ENCODE measurements at regions not wholly inside any gene's neighbourhood (a gene's known extent, or its start where the extent isn't known, plus 50 kb on each side); places are given as distances from the start of the nearest gene placed in this dataset.
A peak's percentile ranks its signal among the peaks of the same experiment; 100 is the strongest.

GRCh38 chr6:18044108-18044783 is 56.8 kb upstream of the KIF13A start:
- peaks cover 0 to 2% of the 10 kb centered on the region in 2 experiments; a peak in 1 of 5 replicates for H3K9me3 Mint-ChIP-seq
- H3K27me3 Mint-ChIP-seq (ENCODE audit: low read depth), result no peaks in the 10 kb centered on the region
- Histone ChIP-seq H3K9ac (ENCODE audit: extremely low read depth, insufficient read length, low read length) (no peak overlapping the region), H3K4me2 (ENCODE audit: insufficient read depth, insufficient read length, low read length) (no peak overlapping the region), H3K23me2 (ENCODE audit: insufficient read length, low read depth, low read length, poor library complexity, severe bottlenecking) (no peaks in the 10 kb centered on the region), H4K8ac (replicated peaks; ENCODE audit: insufficient read length, low read depth, low read length) (no peak overlapping the region), H3K18ac (ENCODE audit: insufficient read length, low read depth, low read length) (no peak overlapping the region), H2BK5ac (ENCODE audit: insufficient read length, low read length) (no peak overlapping the region), H3K4me1 (ENCODE audit: insufficient read depth, low read length) (no peaks in the 10 kb centered on the region; the same call in 1 of the 2 replicates), H4K91ac (ENCODE audit: insufficient read length, low read depth, low read length) (no peak overlapping the region), H3K27ac (ENCODE audit: insufficient read length, low read depth, low read length) (no peak overlapping the region), H3K23ac (ENCODE audit: insufficient read length, low read depth, low read length) (no peak overlapping the region), H3K4ac (ENCODE audit: low read depth, low read length) (no peak overlapping the region), H3K14ac (ENCODE audit: insufficient read depth, low read length) (no peak overlapping the region), H3K79me1 (ENCODE audit: insufficient read depth, low read depth, low read length, poor library complexity, severe bottlenecking) (no peaks in the 10 kb centered on the region), H2AK5ac (ENCODE audit: insufficient read length, low read length) (no peak overlapping the region), H3K27me3 (ENCODE audit: insufficient read depth, low read length) (no peaks in the 10 kb centered on the region), H2BK120ac (ENCODE audit: low read depth, low read length, poor library complexity, severe bottlenecking) (no peak overlapping the region), H3T11ph (ENCODE audit: low read length) (no peak overlapping the region), H4K5ac (ENCODE audit: insufficient read length, low read depth, low read length) (no peak overlapping the region), H3K56ac (ENCODE audit: insufficient read length, low read depth, low read length) (no peak overlapping the region), H3K79me2 (ENCODE audit: insufficient read depth, low read length) (no peaks in the 10 kb centered on the region), H2AFZ (ENCODE audit: low read length) (no peak overlapping the region), H2BK12ac (ENCODE audit: insufficient read length, low read depth, low read length) (no peak overlapping the region), H3K9me3 (ENCODE audit: control insufficient read depth, low read depth, low read length) (no peaks in the 10 kb centered on the region), H4K20me1 (ENCODE audit: control insufficient read depth, insufficient read depth, insufficient read length) (no peaks in the 10 kb centered on the region), H2BK20ac (ENCODE audit: low read depth, low read length, poor library complexity, severe bottlenecking) (no peak overlapping the region), H2BK15ac (ENCODE audit: low read depth, low read length) (no peak overlapping the region)
- peak overlapping the region in 1 of 3 experiments; percentile 47; a peak in 1 of 7 replicates for H3K27ac Mint-ChIP-seq
- H3K36me3 Mint-ChIP-seq (ENCODE audit: insufficient read depth in 1 of 3, low read depth in 3 of 3), result peaks cover 0 to 7% (median 0%) of the 10 kb centered on the region in 3 experiments; a peak in 1 of 7 replicates
- DNase-seq, result no peak
- no peak overlapping the region for H3K4me3 Mint-ChIP-seq
- peaks cover 18 to 21% of the 10 kb centered on the region in 2 experiments for H3K4me1 Mint-ChIP-seq
- WGBS (ENCODE audit: extremely low coverage, insufficient read length, low lambda C conversion rate), result no CpG with 5 or more reads among the region's 11 CpGs
- no peak for TF ChIP-seq CTCF (conservative IDR thresholded peaks at IDR 0.05)
